GM23338 (cell line): ENCODE measurements at regions not wholly inside any gene's neighbourhood (a gene's known extent, or its start where the extent isn't known, plus 50 kb on each side); places are given as distances from the start of the nearest gene placed in this dataset.

Experiments used
- CTCF ChIP-seq, 2 experiments: fragments of 200-600 bp in 1 of 2; sonication (generic) in 1 of 2; conservative IDR thresholded peaks; 2 replicates each; pipeline versions ENCODE4 v1.5.1 to v1.6.1; 2016 to 2017; ENCODE audit warnings: antibody characterized with exemption in 2 of 2, low read depth in 2 of 2, mild to moderate bottlenecking in 2 of 2, moderate library complexity in 1 of 2
- JUNB ChIP-seq: IDR thresholded peaks from one replicate; pipeline ENCODE4 v1.6.1; 2016; ENCODE audit warnings: antibody characterized with exemption; ENCODE audit not compliant: unreplicated experiment
- NANOG ChIP-seq: IDR thresholded peaks from 2 replicates; pipeline ENCODE4 v1.6.1; 2016; ENCODE audit warnings: antibody characterized with exemption, borderline replicate concordance
- POLR2AphosphoS5 ChIP-seq: IDR thresholded peaks from 2 replicates; pipeline ENCODE4 v1.6.1; 2016; ENCODE audit warnings: antibody characterized with exemption, low read depth
- REST ChIP-seq: IDR thresholded peaks from one replicate; pipeline ENCODE4 v1.6.1; 2018; ENCODE audit warnings: antibody characterized with exemption; ENCODE audit not compliant: unreplicated experiment

GRCh38 chr15:39084674-39085530, 496.0 kb upstream of the THBS1 start:
- TF ChIP-seq POLR2AphosphoS5 (no peak), CTCF (conservative IDR thresholded peaks at IDR 0.05; ENCODE audit: low read depth in 2 of 2) (no peak), NANOG (no peak), JUNB (no peak), REST (no peak)
